GM08714 (cell line): ENCODE measurements at regions not wholly inside any gene's neighbourhood (a gene's known extent, or its start where the extent isn't known, plus 50 kb on each side); places are given as distances from the start of the nearest gene placed in this dataset.

Experiments used
- H3K4me3 ChIP-seq: fragments of 200-500 bp; sonication (Bioruptor generic); 2 replicates; pipeline ENCODE4 v1.5.1; 2014; ENCODE audit warnings: mild to moderate bottlenecking, low read length, inconsistent platforms
- ZNF274 ChIP-seq: IDR thresholded peaks from 2 replicates; pipeline ENCODE4 v1.6.1; 2012; ENCODE audit warnings: mild to moderate bottlenecking, low read depth, low read length

DNA sequence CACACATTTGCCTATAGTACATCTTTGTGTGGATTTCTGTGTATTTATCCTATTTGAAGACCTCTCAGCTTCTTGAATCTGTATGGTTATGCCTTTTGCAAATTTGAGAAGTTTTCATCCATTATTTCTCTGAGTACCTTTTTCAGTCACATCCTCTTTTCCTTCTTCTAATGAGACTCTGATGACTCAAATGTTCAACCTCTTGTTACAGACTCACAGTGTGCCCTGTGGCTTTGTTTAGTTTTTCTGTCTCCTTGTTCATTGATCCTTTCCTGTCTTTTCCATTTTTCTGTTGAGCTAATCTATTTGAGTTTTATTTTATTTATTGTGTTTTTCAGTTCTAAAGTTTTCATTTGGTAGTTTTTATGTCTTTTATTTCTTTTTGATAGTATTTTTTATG lies 87.0 kb upstream of the LRP1B start:
- no peak overlapping the region for H3K4me3 ChIP-seq
- TF ChIP-seq ZNF274 = no peak

DNA sequence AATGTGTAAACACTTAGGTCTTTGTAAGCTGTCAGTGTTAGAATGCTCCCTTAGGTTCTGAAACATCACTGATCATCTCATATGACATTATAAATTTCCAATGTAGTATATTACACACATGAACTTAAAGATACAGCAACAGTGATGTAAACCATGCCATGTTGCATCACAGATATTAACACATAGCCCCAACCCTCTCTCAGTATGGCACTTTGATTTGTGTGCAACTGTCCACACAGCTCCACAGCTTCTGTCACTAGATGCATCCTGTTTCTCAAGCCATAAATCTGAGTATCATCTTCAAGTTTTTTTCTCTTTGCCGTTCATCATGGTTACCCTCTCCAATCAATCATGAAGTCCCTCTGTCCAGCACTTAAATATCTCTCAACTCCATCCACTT lies 69.2 kb upstream of the LRP1B start:
- no peak for TF ChIP-seq ZNF274
- H3K4me3 ChIP-seq = no peak overlapping the region

GRCh38 chr2:142199073-142199472 lies 68.3 kb upstream of the LRP1B start:
- no peak overlapping the region for H3K4me3 ChIP-seq
- TF ChIP-seq ZNF274 = no peak

- no peak for TF ChIP-seq ZNF274
- H3K4me3 ChIP-seq = no peak overlapping the region
Observed at GRCh38 chr2:142190805-142191204, 60.0 kb upstream of the LRP1B start.

GRCh38 chr2:142189501-142189900 lies 58.7 kb upstream of the LRP1B start:
- H3K4me3 ChIP-seq = no peak overlapping the region
- no peak for TF ChIP-seq ZNF274

DNA sequence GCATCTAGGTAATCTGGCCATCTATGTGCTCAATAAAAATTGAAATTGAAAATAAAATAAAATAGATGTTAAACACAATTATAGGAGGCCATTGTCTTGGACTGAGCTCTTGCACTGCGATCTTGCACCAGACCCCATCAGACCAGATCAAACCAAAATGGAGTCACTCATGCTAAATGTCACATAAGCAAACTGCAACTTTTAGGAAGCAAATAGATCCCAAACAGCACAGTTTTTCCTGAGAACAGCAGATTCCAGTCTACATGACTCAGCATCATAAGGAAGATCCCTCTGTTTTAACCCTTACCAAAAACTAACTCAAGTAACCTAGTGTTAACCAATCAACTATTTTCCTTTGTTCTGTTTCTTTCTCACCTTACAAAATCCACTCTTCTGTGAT lies 57.7 kb upstream of the LRP1B start:
- no peak for TF ChIP-seq ZNF274
- H3K4me3 ChIP-seq = no peak overlapping the region

DNA sequence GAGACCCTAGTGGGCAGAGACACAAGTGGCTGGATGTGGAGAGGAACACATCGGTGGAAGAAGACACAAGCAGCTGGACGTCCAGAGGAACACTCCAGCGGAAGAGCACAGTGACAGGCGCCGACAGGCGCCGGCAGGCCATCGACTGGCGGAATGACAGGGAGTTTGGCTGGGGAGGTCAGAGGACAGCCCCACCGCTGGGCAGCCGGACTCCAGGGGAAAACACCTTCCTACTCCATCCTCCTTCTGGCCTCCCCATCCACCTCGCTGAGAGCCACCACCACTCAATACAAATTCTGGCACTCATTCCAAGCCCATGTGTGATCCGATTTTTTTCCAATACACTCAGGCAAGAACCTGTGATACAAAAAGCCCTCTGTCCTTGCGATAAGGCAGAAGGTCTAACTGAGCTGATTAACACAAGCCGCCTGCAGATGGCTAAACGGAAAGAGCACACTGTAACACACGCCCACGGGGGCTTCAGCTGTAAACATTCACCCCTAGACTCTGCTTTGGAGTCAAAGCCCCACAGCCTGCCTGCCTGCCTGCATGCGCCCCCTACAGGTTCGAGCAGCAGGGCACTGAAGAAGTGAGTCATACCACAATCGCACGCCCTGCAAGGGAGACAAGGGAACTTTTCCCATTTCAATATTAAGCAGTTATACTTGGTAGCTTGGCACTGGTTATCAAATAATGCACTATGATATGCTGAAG lies 50.2 kb upstream of the LRP1B start:
- TF ChIP-seq ZNF274 = no peak

More for the DNA sequence above, 50.2 kb upstream of the LRP1B start:
- H3K4me3 ChIP-seq = no peak overlapping the region
